CD14-positive monocyte (primary cell): ENCODE measurements at regions not wholly inside any gene's neighbourhood (a gene's known extent, or its start where the extent isn't known, plus 50 kb on each side); places are given as distances from the start of the nearest gene placed in this dataset.

ENCODE experiments used
- DNase-seq, 3 donors: peaks; one replicate each; pipeline ENCODE4 v3.0.0-alpha.2; 2011 to 2022
- H2AFZ ChIP-seq: 2 replicates; pipeline ENCODE4 v1.6.0; 2012; ENCODE audit warnings: mild to moderate bottlenecking, low read depth, low read length, inconsistent platforms; ENCODE audit not compliant: insufficient read depth, poor library complexity, severe bottlenecking
- H3K27ac ChIP-seq, 2 donors: 1 replicate in 1 of 2; 2 replicates in 1 of 2; pipeline ENCODE4 v1.5.1; 2012 to 2013; ENCODE audit warnings: low read length in 2 of 2, control low read depth in 1 of 2, inconsistent platforms in 1 of 2, low read depth in 1 of 2, mild to moderate bottlenecking in 1 of 2
- H3K27me3 ChIP-seq, 2 donors: one replicate each; pipeline versions ENCODE4 v1.6.0 to v1.6.1; 2011 to 2013; ENCODE audit warnings: low read length in 2 of 2; ENCODE audit not compliant: control insufficient read depth in 2 of 2, insufficient read depth in 2 of 2
- H3K36me3 ChIP-seq, 2 donors: replicated peaks in 1 of 2; 1 replicate in 1 of 2; 2 replicates in 1 of 2; pipeline versions ENCODE4 v1.5.1 to v1.6.1; 2012 to 2013; ENCODE audit warnings: low read length in 2 of 2, control low read depth in 1 of 2, inconsistent platforms in 1 of 2, mild to moderate bottlenecking in 1 of 2; ENCODE audit not compliant: insufficient read depth in 2 of 2, control insufficient read depth in 1 of 2
- H3K4me1 ChIP-seq, 2 donors: 1 replicate in 1 of 2; 2 replicates in 1 of 2; pipeline versions ENCODE4 v1.5.1 to v1.6.1; 2012 to 2013; ENCODE audit warnings: low read length in 2 of 2, control low read depth in 1 of 2, inconsistent platforms in 1 of 2, mild to moderate bottlenecking in 1 of 2, moderate library complexity in 1 of 2; ENCODE audit not compliant: insufficient read depth in 2 of 2, control insufficient read depth in 1 of 2
- H3K4me2 ChIP-seq: replicated peaks from 2 replicates; pipeline ENCODE3; 2012; ENCODE audit warnings: low read length, moderate library complexity, mild to moderate bottlenecking; ENCODE audit not compliant: poor library complexity, severe bottlenecking; ENCODE audit errors: extremely low read depth
- H3K4me3 ChIP-seq, 3 experiments: fragments of 200-600 bp in 1 of 3; sonication (generic) in 1 of 3; replicated peaks in 1 of 3; 1 replicate in 2 of 3; 2 replicates in 1 of 3; pipeline ENCODE4 v1.5.1; 2011 to 2013; ENCODE audit warnings: low read length in 3 of 3, mild to moderate bottlenecking in 3 of 3, control low read depth in 2 of 3, low read depth in 2 of 3, inconsistent platforms in 1 of 3, moderate library complexity in 1 of 3
- H3K79me2 ChIP-seq: 2 replicates; pipeline ENCODE4 v1.6.0; 2012; ENCODE audit warnings: mild to moderate bottlenecking, control low read depth, inconsistent platforms, low read length, moderate library complexity; ENCODE audit not compliant: insufficient read depth
- H3K9ac ChIP-seq: 2 replicates; pipeline ENCODE4 v1.6.0; 2017; ENCODE audit warnings: low read length, mild to moderate bottlenecking; ENCODE audit not compliant: insufficient read depth, poor library complexity, severe bottlenecking
- H3K9me3 ChIP-seq, 2 donors: replicated peaks in 1 of 2; 1 replicate in 1 of 2; 2 replicates in 1 of 2; pipeline versions ENCODE4 v1.5.1 to v1.6.1; 2012 to 2013; ENCODE audit warnings: low read length in 2 of 2, control low read depth in 1 of 2; ENCODE audit not compliant: control insufficient read depth in 1 of 2, insufficient read depth in 1 of 2
- H4K20me1 ChIP-seq: 2 replicates; pipeline ENCODE4 v1.6.0; 2012; ENCODE audit warnings: mild to moderate bottlenecking, low read length, control low read depth, moderate library complexity; ENCODE audit not compliant: insufficient read depth
- H3K27ac Mint-ChIP-seq, 7 donors: one replicate each; pipeline ENCODE4 v1.8.0; 2020; ENCODE audit warnings: mild to moderate bottlenecking in 7 of 7, mixed read lengths in 7 of 7, moderate library complexity in 6 of 7, inconsistent platforms in 2 of 7
- H3K27me3 Mint-ChIP-seq, 3 donors: one replicate each; pipeline ENCODE4 v1.8.0; 2021 to 2022; ENCODE audit warnings: low read depth in 3 of 3, mild to moderate bottlenecking in 3 of 3, mixed read lengths in 3 of 3, moderate library complexity in 3 of 3, inconsistent platforms in 1 of 3
- H3K36me3 Mint-ChIP-seq, 2 donors: one replicate each; pipeline ENCODE4 v1.8.0; 2020; ENCODE audit warnings: mixed read lengths in 2 of 2, inconsistent platforms in 1 of 2, mild to moderate bottlenecking in 1 of 2
- H3K4me1 Mint-ChIP-seq: one replicate; pipeline ENCODE4 v1.8.0; 2020; ENCODE audit warnings: mild to moderate bottlenecking, mixed read lengths
- H3K4me3 Mint-ChIP-seq, 2 donors: one replicate each; pipeline ENCODE4 v1.8.0; 2020; ENCODE audit warnings: mild to moderate bottlenecking in 2 of 2, mixed read lengths in 2 of 2, moderate library complexity in 1 of 2
- H3K9me3 Mint-ChIP-seq, 7 donors: one replicate each; pipeline ENCODE4 v1.8.0; 2020 to 2022; ENCODE audit warnings: mixed read lengths in 7 of 7, mild to moderate bottlenecking in 6 of 7, moderate library complexity in 6 of 7, inconsistent platforms in 2 of 7
- CTCF ChIP-seq: fragments of 200-600 bp; IDR thresholded peaks from one replicate; pipeline ENCODE4 v1.8.0; 2022; ENCODE audit warnings: antibody characterized with exemption, mild to moderate bottlenecking
- WGBS: methylation state at CpG from one replicate; pipeline ENCODE4 v1.1.5; 2013; ENCODE audit warnings: missing lambda C conversion rate; ENCODE audit not compliant: insufficient coverage; 5-methylcytosine and 5-hydroxymethylcytosine counted together
- intact Hi-C, 2 donors: fragments of 100-400 bp; cut with micrococcal nuclease; formaldehyde crosslinking; loops; one replicate each; pipeline versions ENCODE4 v1.15.0 to v1.15.1; 2023

- Histone ChIP-seq H3K79me2 (no peaks in the 10 kb centered on the region), H3K4me1 (no peaks in the 10 kb centered on the region), H3K27me3 (no peaks in the 10 kb centered on the region), H3K4me3 (no peak overlapping the region), H3K4me2 (no peak overlapping the region), H2AFZ (no peak overlapping the region), H3K9ac (no peak overlapping the region), H3K36me3 (no peaks in the 10 kb centered on the region), H4K20me1 (no peaks in the 10 kb centered on the region), H3K9me3 (no peaks in the 10 kb centered on the region), H3K27ac (no peak overlapping the region)
- H3K27me3 Mint-ChIP-seq = peaks cover 0 to 3% (median 2%) of the 10 kb centered on the region in 3 donors
- H3K36me3 Mint-ChIP-seq = no peaks in the 10 kb centered on the region
- WGBS = 90% methylated on average over 2 of the region's 5 CpGs
- TF ChIP-seq CTCF = no peak
- H3K4me1 Mint-ChIP-seq = no peaks in the 10 kb centered on the region
- no peak overlapping the region for H3K27ac Mint-ChIP-seq
- no peaks in the 10 kb centered on the region for H3K9me3 Mint-ChIP-seq
- no peak for DNase-seq
- no peak overlapping the region for H3K4me3 Mint-ChIP-seq
- intact Hi-C loops = no loop called here
These were observed 333.3 kb downstream of the PDGFC start for GRCh38 chr4:156638334-156638733.

- Histone ChIP-seq H3K79me2 (no peaks in the 10 kb centered on the region), H3K27ac (no peak overlapping the region), H3K4me3 (no peak overlapping the region), H3K36me3 (no peaks in the 10 kb centered on the region), H3K4me2 (no peak overlapping the region), H2AFZ (no peak overlapping the region), H4K20me1 (no peaks in the 10 kb centered on the region), H3K9ac (no peak overlapping the region), H3K4me1 (no peaks in the 10 kb centered on the region), H3K27me3 (no peaks in the 10 kb centered on the region), H3K9me3 (no peaks in the 10 kb centered on the region)
- no peak overlapping the region for H3K4me3 Mint-ChIP-seq
- intact Hi-C loops = no loop called here
- no peaks in the 10 kb centered on the region for H3K9me3 Mint-ChIP-seq
- DNase-seq = no peak
- no peak overlapping the region for H3K27ac Mint-ChIP-seq
- 100% methylated on average over 1 of the region's 4 CpGs for WGBS
- TF ChIP-seq CTCF = no peak
- H3K4me1 Mint-ChIP-seq = no peaks in the 10 kb centered on the region
- H3K36me3 Mint-ChIP-seq = no peaks in the 10 kb centered on the region
- peaks cover 0 to 3% (median 2%) of the 10 kb centered on the region in 3 donors for H3K27me3 Mint-ChIP-seq
These were observed 335.2 kb downstream of the PDGFC start for GRCh38 chr4:156636381-156636780.
